ENCODE measurements at regions not wholly inside any gene's neighbourhood (a gene's known extent, or its start where the extent isn't known, plus 50 kb on each side); places are given as distances from the start of the nearest gene placed in this dataset.

GRCh38 chrX:43551590-43551989 is 104.5 kb upstream of the MAOA start:
- H2BK12ac ChIP-seq (ENCODE audit: low read depth, low read length), result no peak overlapping the region
- CTCF ChIA-PET (ENCODE audit: partially characterized antibody), result interaction anchor here (1.2 to 1.3 kb wide), 4 partner anchors 36 to 203 kb away, joined by 3 to 4 read pairs (median 4); no protein-coding TSS in a partner anchor
- H2BK5ac ChIP-seq (ENCODE audit: low read depth, low read length), result peak overlapping the region; percentile 44; the same call in 1 of the 2 replicates
- POLR2A ChIA-PET (ENCODE audit: partially characterized antibody), result no interaction called here
- no peak overlapping the region for H2BK20ac ChIP-seq (ENCODE audit: low read length)
- H3K9me3 ChIP-seq (ENCODE audit: insufficient read depth in 2 of 2, low read depth in 1 of 2, low read length in 1 of 2), result no peaks in the 10 kb centered on the region
- no peaks in the 10 kb centered on the region for H3K27me3 ChIP-seq (replicated peaks in 1 of 4; ENCODE audit: control insufficient read depth in 3 of 4, extremely low read depth in 1 of 4, insufficient read depth in 3 of 4, low read length in 3 of 4)
- no peak overlapping the region for H4K5ac ChIP-seq (ENCODE audit: insufficient read length, low read depth, low read length)
- TF ChIP-seq POU5F1 (IDR thresholded peaks at IDR 0.05; ENCODE audit: low read depth, low read length) (no peak), RBBP5 (IDR thresholded peaks at IDR 0.05; ENCODE audit: borderline replicate concordance, low read depth, low read length) (no peak), BACH1 (IDR thresholded peaks at IDR 0.05; ENCODE audit: low read length) (no peak)
- no peak overlapping the region for H3K27ac ChIP-seq (ENCODE audit: low read depth, low read length)
- H2AFZ ChIP-seq (ENCODE audit: low read length), result no peak overlapping the region
- H3K4ac ChIP-seq (replicated peaks; ENCODE audit: insufficient read length, low read depth, low read length), result no peak overlapping the region
- H3K18ac ChIP-seq (ENCODE audit: extremely low read depth, low read length), result no peak overlapping the region
- H4K20me1 ChIP-seq (replicated peaks in 1 of 2; ENCODE audit: control insufficient read depth in 1 of 2, insufficient read depth in 2 of 2, low read length in 2 of 2), result no peaks in the 10 kb centered on the region
- no peak overlapping the region for H3K56ac ChIP-seq (replicated peaks; ENCODE audit: insufficient read length, low read depth, low read length)
- no peak overlapping the region for H4K8ac ChIP-seq (ENCODE audit: extremely low read depth, insufficient read depth, low read length)
- no peak overlapping the region for H2BK15ac ChIP-seq (ENCODE audit: low read length)
- FAIRE-seq, result no peak
- DNase-seq (ENCODE audit: low read depth in 1 of 2, low spot score in 2 of 2), result no peak
- H3K9ac ChIP-seq (replicated peaks in 1 of 4; ENCODE audit: extremely low read depth in 1 of 4, low read depth in 3 of 4, low read length in 3 of 4), result no peak overlapping the region
- no peaks in the 10 kb centered on the region for H3K79me2 ChIP-seq (ENCODE audit: control insufficient read depth in 1 of 2, insufficient read depth in 2 of 2, low read length in 2 of 2)
- H3K79me1 ChIP-seq (ENCODE audit: low read depth, low read length), result no peaks in the 10 kb centered on the region
- no peak overlapping the region for H3K23ac ChIP-seq (ENCODE audit: insufficient read length)
- H2AK5ac ChIP-seq (ENCODE audit: low read depth, low read length), result no peak overlapping the region
- H3K23me2 ChIP-seq (ENCODE audit: low read depth, low read length), result no peaks in the 10 kb centered on the region
- H3K36me3 ChIP-seq (ENCODE audit: control insufficient read depth in 2 of 4, insufficient read depth in 4 of 4, low read length in 3 of 4), result no peaks in the 10 kb centered on the region
- no peak overlapping the region for H4K91ac ChIP-seq (replicated peaks; ENCODE audit: insufficient read length, low read length)
- H3K4me1 ChIP-seq (replicated peaks in 1 of 4; ENCODE audit: control insufficient read depth in 3 of 4, insufficient read depth in 4 of 4, low read length in 3 of 4), result peaks cover 0 to 9% (median 3%) of the 10 kb centered on the region in 4 experiments; a peak in 1 of 7 replicates
- 50% methylated on average over 3 of the region's 3 CpGs; no CpG with 5 or more reads in 1 of the 2 experiments for WGBS, 2 experiments (ENCODE audit: extremely low coverage in 1 of 2, insufficient coverage in 1 of 2, insufficient read length in 1 of 2, insufficient replicate concordance in 2 of 2, low coverage in 1 of 2, low lambda C conversion rate in 2 of 2, missing lambda C conversion rate in 1 of 2)
- no peak overlapping the region for H2BK120ac ChIP-seq (replicated peaks; ENCODE audit: low read depth, low read length)
- H3K14ac ChIP-seq (ENCODE audit: insufficient read length), result no peak overlapping the region
- no peak overlapping the region for H3K4me3 ChIP-seq (ENCODE audit: extremely low read depth in 1 of 4, insufficient read depth in 2 of 4, low read depth in 3 of 4, low read length in 4 of 4)
- H3K4me2 ChIP-seq (ENCODE audit: insufficient read depth in 1 of 2, low read depth in 2 of 2, low read length in 2 of 2), result no peak overlapping the region
